GM06990 (cell line): ENCODE measurements at regions not wholly inside any gene's neighbourhood (a gene's known extent, or its start where the extent isn't known, plus 50 kb on each side); places are given as distances from the start of the nearest gene placed in this dataset.

Experiments used
- DNase-seq: peaks from one replicate; pipeline ENCODE4 v3.0.0-alpha.2; 2011; ENCODE audit not compliant: insufficient read length; ENCODE audit errors: extremely low read depth
- H3K27me3 ChIP-seq: replicated peaks from 2 replicates; pipeline ENCODE4 v1.6.0; 2011; ENCODE audit warnings: low read length; ENCODE audit not compliant: control insufficient read depth, insufficient read depth
- H3K36me3 ChIP-seq: 2 replicates; pipeline ENCODE4 v1.5.1; 2011; ENCODE audit warnings: low read length; ENCODE audit not compliant: control insufficient read depth, insufficient read depth
- H3K4me3 ChIP-seq: replicated peaks from 2 replicates; pipeline ENCODE4 v1.5.1; 2011; ENCODE audit warnings: low read depth, mild to moderate bottlenecking, control low read depth, low read length
- TF ChIP-seq, protein P1 (sequence below): IDR thresholded peaks from 2 replicates; pipeline ENCODE4 v1.5.1; 2011; ENCODE audit warnings: low read length, control low read depth, mild to moderate bottlenecking, inconsistent platforms; ENCODE audit not compliant: insufficient read depth, poor library complexity, severe bottlenecking

DNA sequence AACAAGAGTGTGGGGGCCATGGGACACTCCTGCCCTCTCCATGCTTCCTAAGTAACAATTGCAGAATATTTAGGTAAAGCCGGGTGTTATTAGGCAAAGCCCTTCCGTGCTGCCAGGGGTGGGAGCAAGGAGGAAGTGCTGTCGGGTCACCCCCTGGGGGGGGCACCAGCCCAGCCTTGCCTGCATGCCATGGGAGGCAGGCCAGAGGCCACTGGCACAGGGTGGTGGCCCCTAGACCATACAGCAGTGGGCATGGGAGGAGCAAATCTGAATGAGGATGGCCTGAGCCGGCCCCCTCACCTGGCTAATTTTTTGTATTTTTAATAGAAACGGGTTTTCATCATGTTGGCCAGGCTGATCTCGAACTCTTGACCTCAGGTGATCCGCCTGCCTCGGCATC, 355.7 kb upstream of the CDH8 start:
- Histone ChIP-seq H3K27me3 (no peaks in the 10 kb centered on the region), H3K4me3 (no peak overlapping the region), H3K36me3 (no peaks in the 10 kb centered on the region)
- TF ChIP-seq, protein P1, sequence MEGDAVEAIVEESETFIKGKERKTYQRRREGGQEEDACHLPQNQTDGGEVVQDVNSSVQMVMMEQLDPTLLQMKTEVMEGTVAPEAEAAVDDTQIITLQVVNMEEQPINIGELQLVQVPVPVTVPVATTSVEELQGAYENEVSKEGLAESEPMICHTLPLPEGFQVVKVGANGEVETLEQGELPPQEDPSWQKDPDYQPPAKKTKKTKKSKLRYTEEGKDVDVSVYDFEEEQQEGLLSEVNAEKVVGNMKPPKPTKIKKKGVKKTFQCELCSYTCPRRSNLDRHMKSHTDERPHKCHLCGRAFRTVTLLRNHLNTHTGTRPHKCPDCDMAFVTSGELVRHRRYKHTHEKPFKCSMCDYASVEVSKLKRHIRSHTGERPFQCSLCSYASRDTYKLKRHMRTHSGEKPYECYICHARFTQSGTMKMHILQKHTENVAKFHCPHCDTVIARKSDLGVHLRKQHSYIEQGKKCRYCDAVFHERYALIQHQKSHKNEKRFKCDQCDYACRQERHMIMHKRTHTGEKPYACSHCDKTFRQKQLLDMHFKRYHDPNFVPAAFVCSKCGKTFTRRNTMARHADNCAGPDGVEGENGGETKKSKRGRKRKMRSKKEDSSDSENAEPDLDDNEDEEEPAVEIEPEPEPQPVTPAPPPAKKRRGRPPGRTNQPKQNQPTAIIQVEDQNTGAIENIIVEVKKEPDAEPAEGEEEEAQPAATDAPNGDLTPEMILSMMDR = no peak
- no peak for DNase-seq

DNA sequence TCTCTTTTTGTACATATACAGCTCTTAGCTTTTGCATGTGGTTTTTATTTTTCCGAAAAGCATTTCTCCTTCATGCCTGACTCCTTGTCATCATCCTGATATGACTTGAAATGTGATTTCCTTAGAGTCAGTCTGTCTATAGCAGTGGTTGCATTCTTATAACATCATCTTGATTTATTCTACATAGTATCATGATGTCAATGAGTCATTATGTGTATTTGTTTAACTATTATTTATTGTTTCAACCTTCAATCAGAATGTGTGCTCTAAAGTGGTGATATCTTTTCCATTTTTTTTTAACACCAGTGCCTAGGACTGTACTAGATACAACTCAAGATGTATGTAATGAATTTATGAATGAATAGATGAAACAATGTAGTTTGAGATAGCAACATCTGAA, 354.9 kb upstream of the CDH8 start:
- Histone ChIP-seq H3K4me3 (no peak overlapping the region), H3K36me3 (no peaks in the 10 kb centered on the region), H3K27me3 (no peaks in the 10 kb centered on the region)
- TF ChIP-seq, protein P1 = no peak
- no peak for DNase-seq

DNA sequence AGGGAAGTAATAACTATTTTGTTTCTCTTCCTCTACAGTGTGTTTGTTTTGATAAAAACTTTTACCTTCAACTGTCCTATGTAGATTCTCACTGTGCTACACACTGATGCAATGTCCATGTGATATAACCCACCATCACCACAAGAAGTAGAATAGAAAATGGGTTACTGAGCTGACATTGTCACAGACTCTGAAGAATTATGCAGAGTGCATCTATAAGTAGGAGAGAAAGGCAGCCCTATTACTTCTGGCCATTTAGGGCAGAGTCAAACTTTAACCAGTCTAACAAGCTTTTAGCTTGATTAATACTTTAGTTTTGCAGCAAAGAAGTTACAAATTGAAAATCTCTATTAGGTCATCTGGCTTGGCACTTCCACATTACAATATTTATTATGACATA, 354.0 kb upstream of the CDH8 start:
- TF ChIP-seq, protein P1 = no peak
- H3K36me3 ChIP-seq = no peaks in the 10 kb centered on the region
- DNase-seq = no peak
- H3K27me3 ChIP-seq = no peaks in the 10 kb centered on the region
- H3K4me3 ChIP-seq = no peak overlapping the region

DNA sequence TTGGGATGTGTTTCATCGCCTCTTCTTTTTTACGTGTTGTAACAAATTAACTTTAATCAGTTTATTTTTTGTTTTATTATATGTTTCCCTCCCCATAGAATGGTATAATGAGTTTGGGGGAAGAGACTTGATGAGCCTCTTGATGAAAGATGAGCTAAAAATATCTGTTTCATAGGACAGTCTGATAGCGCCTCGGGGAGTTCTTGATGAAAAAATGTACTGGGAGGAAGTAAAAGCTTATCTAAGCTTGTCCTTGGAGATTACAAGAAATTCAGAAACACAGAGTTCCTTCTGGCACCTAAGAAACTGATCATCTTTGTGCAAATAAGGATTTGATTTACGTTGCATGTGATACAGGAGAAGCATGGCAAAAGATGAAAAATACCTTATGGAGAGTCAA, 350.2 kb upstream of the CDH8 start:
- H3K4me3 ChIP-seq = no peak overlapping the region
- no peaks in the 10 kb centered on the region for H3K36me3 ChIP-seq
- TF ChIP-seq, protein P1 = no peak
- no peaks in the 10 kb centered on the region for H3K27me3 ChIP-seq
- no peak for DNase-seq

DNA sequence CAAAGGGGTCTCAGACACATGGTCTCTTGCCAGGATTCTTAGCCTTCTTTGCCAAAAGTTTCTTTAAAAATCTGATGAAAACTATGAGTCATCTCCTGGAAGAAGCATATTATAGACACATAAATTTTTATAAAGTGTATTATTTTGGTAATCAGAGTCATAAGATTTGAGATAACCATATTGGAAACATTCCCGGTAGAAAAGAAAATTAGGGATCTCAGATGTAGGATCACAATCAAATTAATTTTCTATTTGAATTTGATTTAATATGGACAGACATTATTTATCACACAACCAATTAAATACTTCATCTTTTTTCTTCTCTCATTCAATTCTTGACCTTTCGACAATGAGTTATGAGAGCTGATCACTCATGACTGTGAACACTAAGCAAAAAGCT, 347.7 kb upstream of the CDH8 start:
- Histone ChIP-seq H3K36me3 (no peaks in the 10 kb centered on the region), H3K4me3 (no peak overlapping the region), H3K27me3 (no peaks in the 10 kb centered on the region)
- TF ChIP-seq, protein P1 = no peak
- DNase-seq = no peak

DNA sequence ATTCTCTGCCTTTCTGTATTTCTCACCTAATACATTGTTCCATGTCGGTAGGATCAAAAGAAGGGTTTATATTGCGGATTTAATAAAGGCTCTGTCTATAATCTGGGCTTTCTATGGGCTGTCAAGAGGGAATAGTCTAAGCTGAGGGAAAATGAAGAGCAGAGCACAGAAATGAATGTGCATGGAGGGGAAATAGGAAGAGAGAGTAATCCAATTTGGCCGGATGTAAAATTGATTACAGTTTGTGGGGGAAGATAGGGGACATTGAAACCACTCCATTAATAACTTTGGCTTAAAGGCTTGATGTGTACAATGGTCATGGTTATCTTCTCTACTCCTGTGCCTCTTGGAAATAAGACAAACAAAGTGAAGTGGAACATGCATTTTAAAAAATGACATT, 334.2 kb upstream of the CDH8 start:
- Histone ChIP-seq H3K4me3 (no peak overlapping the region), H3K27me3 (no peaks in the 10 kb centered on the region), H3K36me3 (no peaks in the 10 kb centered on the region)
- TF ChIP-seq, protein P1 = no peak
- DNase-seq = no peak
